ENCODE measurements at regions not wholly inside any gene's neighbourhood (a gene's known extent, or its start where the extent isn't known, plus 50 kb on each side); places are given as distances from the start of the nearest gene placed in this dataset.

- no peak for TF ChIP-seq CTCF (IDR thresholded peaks at IDR 0.05)
- no peak for TF ChIP-seq EZH2 (IDR thresholded peaks at IDR 0.05)
- no peak for TF ChIP-seq EZH2phosphoT487 (IDR thresholded peaks at IDR 0.05)
These were observed 51.0 kb upstream of the MPDZ start for GRCh38 chr9:13330396-13331004.
